Stimulated activated CD4-positive, alpha-beta T cell treated with anti-CD3 and anti-CD28 coated beads, Interleukin-15, amount 100 ng/mL, for 1 hour (primary cell): ENCODE measurements at regions not wholly inside any gene's neighbourhood (a gene's known extent, or its start where the extent isn't known, plus 50 kb on each side); places are given as distances from the start of the nearest gene placed in this dataset.

Source experiments
- DNase-seq, 2 donors: peaks; one replicate each; pipeline ENCODE4 v3.0.0-alpha.2; 2020; ENCODE audit warnings: low read depth in 1 of 2, low spot score in 1 of 2

GRCh38 chr9:109830545-109830944 is 50.5 kb downstream of the PALM2AKAP2 start:
- no peak for DNase-seq

- no peak for DNase-seq
These were observed 52.1 kb downstream of the PALM2AKAP2 start for GRCh38 chr9:109831998-109832658.

- no peak for DNase-seq
These were observed 54.9 kb downstream of the PALM2AKAP2 start for GRCh38 chr9:109834855-109835254.

GRCh38 chr9:109843641-109844040 is 63.6 kb downstream of the PALM2AKAP2 start:
- no peak for DNase-seq

- no peak for DNase-seq
These were observed 65.2 kb downstream of the PALM2AKAP2 start for GRCh38 chr9:109845226-109845625.

GRCh38 chr9:109846776-109847175 is 66.8 kb downstream of the PALM2AKAP2 start:
- DNase-seq, result no peak

- DNase-seq, result no peak
These were observed 72.6 kb downstream of the PALM2AKAP2 start for GRCh38 chr9:109852556-109852955.

GRCh38 chr9:109855540-109855939 is 75.5 kb downstream of the PALM2AKAP2 start:
- no peak for DNase-seq

GRCh38 chr9:109856785-109857184 is 76.8 kb downstream of the PALM2AKAP2 start:
- no peak for DNase-seq

GRCh38 chr9:109857336-109857735 is 77.3 kb downstream of the PALM2AKAP2 start:
- no peak for DNase-seq

GRCh38 chr9:109859447-109859846 is 79.4 kb downstream of the PALM2AKAP2 start:
- DNase-seq, result no peak

GRCh38 chr9:109860521-109860920 is 80.5 kb downstream of the PALM2AKAP2 start:
- DNase-seq, result no peak

- DNase-seq, result no peak
These were observed 81.5 kb downstream of the PALM2AKAP2 start for GRCh38 chr9:109861499-109861898.

GRCh38 chr9:109861918-109862317 is 81.9 kb downstream of the PALM2AKAP2 start:
- DNase-seq, result no peak

- no peak for DNase-seq
These were observed 82.5 kb downstream of the PALM2AKAP2 start for GRCh38 chr9:109862452-109862851.

- DNase-seq, result no peak
These were observed 84.0 kb downstream of the PALM2AKAP2 start for GRCh38 chr9:109863961-109864360.

- no peak for DNase-seq
These were observed 85.5 kb downstream of the PALM2AKAP2 start for GRCh38 chr9:109865521-109865920.

- no peak for DNase-seq
These were observed 88.2 kb downstream of the PALM2AKAP2 start for GRCh38 chr9:109868207-109868606.

GRCh38 chr9:109868722-109869121 is 88.7 kb downstream of the PALM2AKAP2 start:
- DNase-seq, result no peak

- no peak for DNase-seq
These were observed 90.4 kb downstream of the PALM2AKAP2 start for GRCh38 chr9:109870365-109870764.

- DNase-seq, result no peak
These were observed 92.9 kb downstream of the PALM2AKAP2 start for GRCh38 chr9:109872901-109873300.

GRCh38 chr9:109875495-109876129 is 95.6 kb downstream of the PALM2AKAP2 start:
- DNase-seq, result no peak
